Posterior cingulate gyrus (tissue), 11 donors: ENCODE measurements at regions not wholly inside any gene's neighbourhood (a gene's known extent, or its start where the extent isn't known, plus 50 kb on each side); places are given as distances from the start of the nearest gene placed in this dataset.
A peak's percentile ranks its signal among the peaks of the same experiment; 100 is the strongest.
"Not testable (repeated sequence)": the region's sequence is repeated elsewhere in the genome, so short reads cannot be mapped to it uniquely, and the experiment has no call there.

Experiments
- DNase-seq, 10 donors: peaks; one replicate each; pipeline versions ENCODE4 v3.0.0 to v3.0.0-alpha.2; 2020 to 2021; ENCODE audit warnings: mixed read lengths in 3 of 10
- intact Hi-C: fragments of 100-400 bp; cut with DNase I; formaldehyde crosslinking; loops from one replicate; pipeline ENCODE4 v1.15.1; 2023

DNA sequence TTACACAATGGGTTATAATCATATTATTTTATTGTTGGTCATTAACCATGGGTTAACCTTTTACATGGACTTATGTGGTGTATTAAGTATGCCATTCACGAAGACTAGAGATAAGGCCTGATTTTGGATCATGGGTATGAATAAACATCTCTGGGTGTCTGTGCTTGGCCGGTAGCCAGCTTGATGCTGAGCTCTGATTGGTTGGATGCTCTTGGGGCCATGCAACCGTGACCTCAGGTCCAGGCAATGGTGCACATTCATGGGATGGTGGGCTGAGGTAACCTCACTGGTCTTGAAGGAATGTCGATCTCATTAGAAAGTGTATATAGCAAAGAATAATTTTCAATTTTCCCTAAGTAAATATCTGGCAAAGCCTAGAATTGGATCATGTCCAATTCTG lies 158.2 kb upstream of the IL12B start:
- intact Hi-C loops = no loop called here
- no peak for DNase-seq

DNA sequence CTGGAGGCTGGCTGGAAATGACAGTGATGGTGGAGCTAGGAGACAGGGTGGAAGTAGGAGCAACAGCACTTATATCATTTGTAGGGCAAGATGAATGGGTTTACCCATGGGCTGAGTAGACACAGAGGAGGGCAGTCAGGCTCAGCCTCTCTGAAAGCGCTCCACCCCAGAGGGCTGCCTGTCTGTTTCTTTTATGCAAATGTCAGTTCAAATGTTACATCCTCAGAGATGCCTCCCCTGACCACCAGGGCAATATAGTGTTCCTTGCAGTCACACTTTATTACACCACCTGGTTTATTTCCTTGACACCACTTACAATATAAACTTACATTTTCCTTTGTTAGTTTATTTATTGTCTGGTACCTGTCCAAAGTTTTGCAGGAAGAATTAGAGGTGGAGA lies 159.5 kb upstream of the IL12B start:
- intact Hi-C loops = no loop called here
- no peak for DNase-seq

DNA sequence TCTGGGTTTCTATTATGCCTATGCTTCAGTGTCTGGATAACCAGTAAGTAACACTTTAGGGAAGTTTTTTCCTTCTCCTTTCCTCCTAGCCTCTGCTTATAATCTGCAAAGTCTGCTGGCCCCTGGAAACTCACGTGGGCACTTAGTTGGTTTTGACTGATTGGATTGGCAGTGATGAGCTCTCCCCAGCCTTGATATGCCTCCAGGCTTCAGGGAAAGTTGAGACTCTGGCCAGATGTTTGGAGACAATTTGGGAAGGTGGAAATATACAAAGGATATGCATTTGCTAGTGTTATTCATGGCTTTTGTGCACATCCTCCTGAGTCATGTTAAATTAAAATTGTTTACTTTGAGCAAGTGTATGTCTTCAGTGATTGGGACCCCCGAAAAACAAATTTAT lies 160.2 kb upstream of the IL12B start:
- intact Hi-C loops = no loop called here
- DNase-seq = no peak

DNA sequence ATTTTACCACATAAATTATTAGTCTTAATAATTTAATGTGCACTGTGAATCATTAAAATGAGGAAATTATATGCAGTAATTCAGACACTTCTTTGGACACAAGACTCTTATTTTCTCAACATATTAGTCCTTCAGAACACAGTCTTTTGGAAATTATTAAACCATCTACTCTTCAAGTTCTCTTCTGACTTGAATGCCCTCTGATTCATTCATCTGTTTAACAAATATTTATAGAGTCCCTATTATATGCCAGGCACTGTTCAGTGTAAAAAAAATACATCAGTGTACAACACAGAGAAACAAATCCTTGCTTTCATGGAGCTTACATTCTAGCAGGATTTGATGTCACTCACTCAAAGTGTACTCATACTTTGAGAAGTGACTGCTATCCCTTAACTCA lies 163.4 kb upstream of the IL12B start:
- intact Hi-C loops = no loop called here
- DNase-seq = no peak

DNA sequence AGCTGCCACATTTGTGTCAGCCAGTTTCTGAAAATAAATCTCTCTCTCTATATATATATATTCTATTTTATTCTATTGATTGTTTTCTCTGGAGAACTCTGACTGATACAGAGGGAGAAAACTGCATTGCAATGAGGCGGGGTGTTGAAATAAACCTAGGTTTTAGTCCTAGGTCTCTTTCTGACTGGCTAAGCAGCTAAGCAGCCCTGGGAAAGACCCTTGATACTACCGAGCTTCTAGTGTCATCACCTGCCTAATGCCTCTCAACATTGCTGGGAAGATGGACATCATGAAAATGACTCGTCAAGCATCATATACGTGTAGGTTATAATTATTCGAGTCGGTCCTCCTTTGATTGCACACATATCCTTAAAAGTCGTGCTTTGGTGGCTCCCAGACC lies 166.5 kb upstream of the IL12B start:
- no peak for DNase-seq
- intact Hi-C loops = no loop called here

DNA sequence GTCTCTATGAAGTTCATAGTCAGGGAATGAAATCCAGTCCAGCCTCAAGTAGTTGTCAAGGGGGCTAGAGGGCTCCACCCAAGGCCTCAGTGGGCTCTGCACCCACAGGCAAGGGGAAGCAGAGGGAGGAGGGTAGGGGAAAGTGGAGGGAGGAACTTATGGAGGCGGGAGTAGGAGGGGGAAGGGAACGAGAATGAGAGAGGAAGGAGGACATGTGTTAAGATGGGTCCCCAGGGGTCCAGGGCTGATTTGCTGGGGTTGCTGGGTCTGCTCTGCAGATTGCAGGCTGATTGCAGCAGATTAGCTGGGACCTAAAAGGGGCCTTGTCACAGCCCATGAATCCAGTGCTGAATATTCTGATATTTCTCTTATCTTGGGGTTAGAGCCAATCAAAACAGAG lies 166.9 kb upstream of the IL12B start:
- intact Hi-C loops = no loop called here

DNA sequence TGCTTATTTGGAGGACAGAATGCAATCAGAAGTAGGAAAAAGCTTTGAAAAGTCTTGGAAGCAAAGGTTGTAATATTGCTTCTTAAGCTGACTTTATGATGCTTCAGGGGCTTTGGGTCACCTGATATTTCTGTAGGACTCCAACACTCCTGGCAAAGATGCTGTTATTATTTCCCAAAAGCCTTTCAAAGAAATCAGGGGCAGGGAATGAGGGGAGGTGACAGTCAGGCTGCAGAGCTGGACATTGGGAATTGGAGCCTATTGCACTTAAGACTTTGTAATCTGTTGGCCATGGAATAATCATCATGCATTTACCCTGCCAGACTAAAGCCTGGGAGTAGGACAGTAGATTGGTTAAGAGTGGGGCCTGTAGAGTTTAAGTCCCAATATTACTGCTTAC lies 168.3 kb upstream of the IL12B start:
- intact Hi-C loops = no loop called here
- no peak for DNase-seq

More for the DNA sequence above, 166.9 kb upstream of the IL12B start:
- DNase-seq = no peak

DNA sequence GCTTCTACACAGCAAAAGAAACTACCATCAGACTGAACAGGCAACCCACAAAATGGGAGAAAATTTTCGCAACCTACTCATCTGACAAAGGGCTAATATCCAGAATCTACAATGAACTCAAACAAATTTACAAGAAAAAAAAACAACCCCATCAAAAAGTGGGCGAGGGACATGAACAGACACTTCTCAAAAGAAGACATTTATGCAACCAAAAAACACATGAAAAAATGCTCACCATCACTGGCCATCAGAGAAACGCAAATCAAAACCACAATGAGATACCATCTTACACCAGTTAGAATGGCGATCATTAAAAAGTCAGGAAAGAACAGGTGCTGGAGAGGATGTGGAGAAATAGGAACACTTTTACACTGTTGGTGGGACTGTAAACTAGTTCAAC lies 171.8 kb upstream of the IL12B start:
- intact Hi-C loops, DNase-seq: not testable (repeated sequence)

DNA sequence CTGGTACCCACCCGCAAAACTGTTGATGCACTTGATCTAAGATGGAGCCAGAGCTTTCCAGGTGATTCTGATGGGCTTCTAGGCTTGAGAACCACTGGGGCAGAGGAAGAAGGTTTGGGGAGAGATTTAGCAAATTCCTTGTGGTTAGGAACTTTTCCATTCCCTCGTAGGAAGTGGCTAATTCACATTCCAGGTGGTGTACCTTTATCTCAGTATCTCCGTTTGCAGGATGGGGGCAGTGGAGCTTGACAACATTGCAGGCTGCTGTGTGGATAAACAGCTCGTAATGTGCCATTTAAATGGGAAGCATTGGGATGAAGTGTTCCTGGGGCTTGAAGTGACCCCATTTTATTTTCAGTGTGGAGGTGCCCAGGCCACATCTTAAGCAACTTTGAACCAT lies 172.9 kb upstream of the IL12B start:
- intact Hi-C loops = no loop called here

DNA sequence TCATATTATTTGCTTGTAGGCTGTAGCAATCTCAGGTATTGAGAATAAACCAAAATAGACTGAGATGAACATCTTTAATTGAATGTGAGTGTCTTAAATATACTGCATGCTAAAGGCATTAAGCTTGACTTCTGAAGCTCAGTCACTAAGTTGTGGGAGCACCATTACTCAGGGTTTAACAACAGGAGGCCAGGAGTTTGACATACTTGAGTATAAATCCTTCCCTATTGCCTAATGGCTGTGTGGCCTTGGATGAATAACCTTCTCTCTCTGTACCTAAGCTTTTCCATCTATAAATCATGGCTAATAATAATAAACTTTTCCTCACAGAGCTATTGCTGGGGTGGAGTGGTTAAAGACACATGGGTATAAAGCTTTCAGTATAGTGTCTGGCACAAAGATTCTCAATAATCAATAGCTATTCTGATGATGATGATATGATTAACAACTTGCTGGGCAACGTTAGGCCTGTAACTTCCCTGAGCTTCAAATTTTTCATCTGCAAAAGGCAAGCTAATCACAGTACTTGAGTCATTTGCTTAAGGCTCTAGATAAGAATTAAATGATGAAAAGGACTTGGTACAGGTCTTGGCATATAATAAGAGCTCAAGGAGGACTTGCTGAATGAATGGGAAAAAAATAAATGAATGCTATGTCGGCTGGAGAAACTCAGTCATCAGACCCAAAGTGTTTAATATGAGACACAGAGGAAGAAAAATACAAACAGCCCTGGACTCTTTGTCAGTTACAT lies 174.0 kb upstream of the IL12B start:
- intact Hi-C loops = no loop called here

More for the DNA sequence above, 172.9 kb upstream of the IL12B start:
- no peak for DNase-seq

DNA sequence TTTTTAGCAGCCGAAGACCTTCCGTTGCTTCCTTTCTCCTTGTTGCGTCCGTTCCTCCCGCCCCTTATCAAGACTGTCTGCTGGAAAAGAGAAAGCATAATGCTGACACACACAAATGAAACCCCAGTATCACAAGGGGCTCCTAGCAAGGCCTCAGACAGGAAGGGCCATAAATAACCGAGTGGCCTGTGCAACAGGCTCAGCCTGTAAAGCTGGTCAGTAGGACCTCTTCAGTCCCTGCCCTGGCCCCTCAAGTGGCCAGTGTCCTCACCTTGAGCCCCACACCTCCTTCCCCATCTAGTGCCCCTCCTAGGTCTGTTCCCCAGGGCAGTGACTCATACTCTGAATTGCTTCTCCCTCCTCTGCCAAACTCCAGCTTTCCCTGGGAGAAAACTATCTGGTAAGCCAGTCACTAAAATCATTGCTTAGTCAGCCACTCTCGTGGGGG lies 174.6 kb upstream of the IL12B start:
- peak in 2 of 10 donors; percentile 8 to 74 for DNase-seq
- intact Hi-C loops = no loop called here

More for the DNA sequence above, 174.0 kb upstream of the IL12B start:
- no peak for DNase-seq

DNA sequence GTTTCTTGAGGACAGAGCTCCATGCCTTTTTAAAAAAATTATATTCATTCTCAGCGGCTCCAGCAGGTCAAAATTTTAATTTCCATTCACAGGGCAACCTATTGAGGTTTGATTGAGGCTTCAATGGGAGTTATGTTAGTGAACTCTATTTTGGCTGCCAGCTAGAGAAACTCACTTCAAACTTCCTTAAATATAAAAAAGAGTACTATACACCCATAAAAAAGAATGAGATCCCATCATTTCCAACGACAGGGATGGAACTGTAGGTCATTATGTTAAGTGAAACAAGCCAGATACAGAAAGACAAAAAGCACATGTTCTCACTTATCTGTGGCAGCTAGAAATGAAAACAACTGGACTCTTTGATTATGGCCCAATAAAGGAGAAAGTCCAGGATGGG lies 176.8 kb upstream of the IL12B start:
- intact Hi-C loops = no loop called here
- DNase-seq = no peak

DNA sequence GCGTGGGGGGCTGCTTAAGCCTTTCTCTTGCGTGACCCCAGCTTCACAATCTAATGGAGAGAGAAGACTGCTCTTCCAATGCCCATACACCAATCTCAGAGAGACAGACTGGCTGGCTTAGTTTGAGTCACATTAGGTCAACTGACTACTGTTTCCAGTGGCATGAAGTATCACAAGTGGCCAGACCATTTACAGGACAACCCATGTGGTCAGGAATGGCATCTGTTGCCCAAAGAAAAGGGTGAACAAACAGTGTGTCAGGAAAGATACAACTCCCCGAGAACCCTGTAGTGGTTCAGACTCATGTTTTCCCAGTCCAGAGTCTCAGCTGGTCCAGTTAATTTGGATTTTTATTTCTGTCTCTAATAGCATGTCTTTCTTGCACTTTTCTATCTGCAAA lies 177.4 kb upstream of the IL12B start:
- no peak for DNase-seq
- intact Hi-C loops = no loop called here

DNA sequence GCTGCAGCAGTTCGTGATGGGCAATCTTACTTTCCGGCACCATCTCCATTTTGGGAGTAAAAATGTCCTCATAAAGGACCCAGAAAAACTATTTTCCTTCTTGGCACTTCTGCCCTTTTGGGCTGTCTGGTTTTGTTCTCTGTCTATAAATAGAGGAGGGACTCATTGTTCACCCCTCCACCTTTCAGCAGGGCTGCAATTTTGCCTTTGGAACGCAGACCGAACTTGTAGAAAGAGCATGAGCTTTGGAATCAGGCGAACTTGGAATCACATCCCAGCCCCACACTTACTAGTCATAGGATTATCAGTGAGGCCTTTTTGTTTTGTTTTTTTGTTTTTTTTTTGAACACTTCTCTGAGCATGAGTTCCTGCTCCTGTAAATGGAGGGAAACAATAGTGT lies 178.1 kb upstream of the IL12B start:
- no peak for DNase-seq
- intact Hi-C loops = no loop called here

DNA sequence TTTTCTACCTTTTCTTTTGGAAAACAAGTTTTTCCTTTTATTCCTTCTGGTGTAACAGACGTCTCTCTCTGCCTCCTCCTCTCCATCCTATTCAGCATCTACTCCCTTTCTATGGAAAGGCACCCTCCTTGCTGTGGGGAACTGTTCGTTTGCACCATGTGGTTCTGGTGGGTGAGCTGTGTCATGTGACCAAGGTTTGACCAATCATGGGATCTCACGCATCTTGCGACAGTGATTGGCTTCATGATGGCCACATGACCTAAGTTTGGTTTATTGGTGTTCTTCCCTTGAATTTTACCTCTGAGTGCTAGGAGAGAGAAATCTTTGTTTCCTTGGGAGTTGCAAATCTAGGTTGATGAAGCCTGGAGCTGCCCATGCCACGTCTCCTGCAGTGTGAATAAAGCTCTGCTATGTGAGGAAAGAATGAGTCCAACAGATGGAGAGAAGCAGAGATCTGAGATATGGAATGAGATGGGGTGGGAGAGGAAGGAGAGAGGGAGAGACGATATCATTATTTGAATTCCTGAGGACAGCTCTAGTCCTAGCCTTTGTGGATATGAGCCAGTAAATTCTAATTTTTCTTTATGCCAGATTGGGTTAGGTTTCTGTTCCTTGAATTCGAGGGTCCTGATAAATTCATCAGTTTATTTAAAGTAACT lies 178.8 kb upstream of the IL12B start:
- DNase-seq = no peak
- intact Hi-C loops = no loop called here

DNA sequence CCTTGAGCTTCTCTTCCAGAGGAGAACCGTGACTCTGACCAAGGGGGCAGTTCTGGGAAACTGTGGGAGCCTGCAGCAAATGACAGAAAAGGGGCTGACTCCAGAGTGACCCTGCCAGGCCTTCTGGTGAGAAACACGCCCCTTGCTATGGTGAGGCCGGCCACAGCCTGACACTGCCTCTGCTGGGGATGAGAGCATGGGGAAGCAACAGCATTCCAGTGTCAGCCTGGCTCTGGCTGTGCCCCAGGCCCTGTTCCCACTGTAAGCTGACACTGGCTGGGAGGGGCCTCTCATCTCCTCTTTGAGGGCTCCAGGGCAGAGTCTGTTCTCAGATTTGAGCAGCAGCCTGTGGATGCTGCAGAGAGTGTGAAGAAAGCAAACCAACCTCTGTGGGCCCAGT lies 180.0 kb upstream of the IL12B start:
- DNase-seq = no peak
- intact Hi-C loops = no loop called here

DNA sequence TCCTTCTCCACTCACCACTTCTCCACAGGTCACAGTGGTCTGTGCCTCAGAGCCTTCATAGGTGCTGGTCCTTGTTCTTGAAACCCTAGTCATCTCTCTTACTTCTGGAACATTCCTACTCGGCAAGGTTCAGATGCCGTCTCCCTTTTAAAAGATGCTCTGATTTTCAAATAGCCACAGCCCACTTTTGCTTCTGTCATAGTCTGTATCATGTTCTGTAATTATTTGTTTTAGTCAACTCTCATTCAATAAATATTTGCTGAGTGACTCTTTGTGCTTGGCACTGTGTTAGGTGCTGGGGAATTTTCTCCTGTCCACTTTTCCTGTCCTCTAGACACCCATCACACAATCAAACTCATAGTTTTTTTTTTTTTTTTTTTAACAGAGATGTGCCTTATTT lies 181.3 kb upstream of the IL12B start:
- DNase-seq = no peak
- intact Hi-C loops = no loop called here

DNA sequence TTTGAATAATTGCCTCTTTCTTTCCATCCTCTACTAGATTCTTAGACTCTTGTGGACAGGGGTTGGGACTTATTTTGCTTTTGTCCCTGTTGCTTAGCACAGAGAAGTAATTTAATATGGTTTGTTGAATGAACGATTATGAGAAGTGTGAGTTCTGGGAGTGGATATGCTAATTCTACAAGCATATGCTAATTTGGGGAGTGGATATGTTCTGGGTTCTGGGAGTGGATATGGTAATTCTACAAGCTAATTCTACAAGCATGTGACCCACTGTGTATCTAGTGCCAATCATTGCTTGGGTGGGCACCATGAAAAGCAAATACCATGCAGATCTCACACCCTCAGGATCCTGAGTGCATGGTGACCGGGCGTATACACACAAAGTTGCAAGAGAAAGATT lies 181.8 kb upstream of the IL12B start:
- intact Hi-C loops = no loop called here
- DNase-seq = no peak

DNA sequence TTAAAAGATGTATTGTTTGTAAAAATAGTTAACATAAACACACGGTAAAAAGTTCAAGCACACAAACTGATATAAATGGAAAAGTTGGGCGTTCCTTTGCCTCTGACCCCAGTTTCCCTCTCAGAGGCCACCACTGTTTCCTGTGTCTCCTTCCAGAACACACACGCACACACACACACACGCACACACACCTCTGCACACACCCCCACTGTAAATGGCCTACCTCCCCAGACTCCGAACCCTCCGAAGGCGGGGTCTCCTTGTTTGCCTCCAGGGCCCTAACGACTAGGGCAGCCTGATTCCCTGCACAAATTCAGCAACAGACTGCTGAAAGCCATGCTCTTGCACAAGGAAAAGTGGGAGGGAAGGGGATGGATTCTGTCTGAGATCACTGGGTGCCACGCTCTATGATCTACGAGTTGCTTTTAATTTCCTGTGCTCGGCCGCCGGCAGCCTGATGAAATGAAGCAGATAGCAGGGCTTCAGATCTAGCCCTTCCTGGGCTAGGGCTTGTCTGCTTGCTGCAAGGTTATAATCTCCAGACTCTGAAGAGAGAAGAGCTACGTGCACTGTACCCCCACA lies 184.0 kb upstream of the IL12B start:
- intact Hi-C loops = no loop called here
- no peak for DNase-seq

DNA sequence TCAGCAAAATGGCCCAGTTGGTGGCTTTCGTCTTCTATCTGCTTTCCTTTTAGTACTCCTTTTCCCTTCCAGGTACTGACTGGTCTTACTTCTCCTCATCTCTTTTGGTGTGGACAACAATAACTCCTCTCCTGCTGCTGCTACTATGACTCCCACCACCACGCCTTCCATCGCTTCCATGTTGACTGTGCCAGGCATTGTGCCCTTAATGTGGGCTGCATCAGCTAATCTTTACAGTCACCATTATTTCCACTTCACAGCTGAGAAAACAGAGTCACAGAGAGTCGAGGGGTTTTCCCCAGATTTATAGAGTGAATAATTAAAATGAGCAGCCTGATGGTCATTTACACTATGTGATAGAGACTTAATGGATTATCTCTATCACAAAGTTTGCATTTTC lies 184.9 kb upstream of the IL12B start:
- DNase-seq = no peak
- intact Hi-C loops = loop anchor here (1.0 kb wide), 1 partner anchor 472 kb away; no protein-coding TSS in a partner anchor

DNA sequence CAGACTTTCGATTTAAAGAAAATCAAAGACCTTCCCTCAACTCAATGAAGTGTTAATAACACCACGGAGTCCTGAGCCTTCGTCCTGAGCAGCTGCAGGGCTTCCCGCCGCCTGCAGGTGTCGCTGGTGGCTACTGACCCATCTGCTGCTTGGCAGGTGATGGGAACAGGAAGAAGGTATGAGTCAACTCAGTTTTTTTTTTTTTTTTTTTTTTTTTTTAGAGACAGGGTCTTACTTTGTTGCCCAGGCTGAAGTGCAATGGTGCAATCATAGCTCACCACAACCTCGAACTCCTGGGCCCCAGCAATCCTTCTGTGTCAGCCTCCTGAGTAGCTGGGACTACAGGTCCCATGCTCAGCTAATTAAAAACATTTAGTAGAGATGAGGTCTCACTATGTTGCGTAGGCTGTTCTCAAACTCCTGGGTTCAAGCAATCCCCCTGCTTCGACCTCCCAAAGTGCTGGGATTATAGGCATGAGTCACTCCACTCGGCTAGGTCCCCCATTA lies 185.7 kb upstream of the IL12B start:
- intact Hi-C loops = loop anchor here (1.0 kb wide), 1 partner anchor 471 kb away; no protein-coding TSS in a partner anchor
- peak in 9 of 10 donors; percentile 16 to 92 (median 42) for DNase-seq

DNA sequence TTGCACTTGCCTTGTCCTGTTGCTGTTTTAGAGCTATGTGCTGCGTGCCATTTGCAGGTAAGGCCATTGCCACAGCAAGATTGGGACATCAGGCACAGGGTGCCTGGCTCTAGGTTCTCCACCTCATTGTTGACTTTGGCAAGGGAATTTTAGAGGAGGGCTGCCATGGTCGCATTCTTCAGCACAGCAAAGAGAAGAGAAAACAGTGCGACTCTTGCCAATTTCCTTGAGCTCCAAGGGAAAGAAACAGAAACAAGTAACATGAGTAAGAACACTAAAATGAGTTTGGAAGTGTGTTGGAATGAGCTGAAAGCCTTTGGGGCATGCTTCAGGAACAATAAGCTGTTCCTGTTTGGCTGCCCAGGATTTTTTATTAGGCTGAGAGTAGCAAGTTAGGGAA lies 188.1 kb upstream of the IL12B start:
- intact Hi-C loops = no loop called here
- DNase-seq = no peak
